Lower leg skin (tissue), 3 donors: ENCODE measurements at regions not wholly inside any gene's neighbourhood (a gene's known extent, or its start where the extent isn't known, plus 50 kb on each side); places are given as distances from the start of the nearest gene placed in this dataset.

ENCODE experiments used
- POLR2A ChIP-seq, 2 donors: fragments of 450-650 bp; IDR thresholded peaks; one replicate each; pipeline ENCODE4 v1.6.1; 2016 to 2017; ENCODE audit warnings: antibody characterized with exemption in 2 of 2, mild to moderate bottlenecking in 1 of 2, moderate library complexity in 1 of 2
- TF ChIP-seq, protein P1 (sequence below), 3 donors: fragments of 450-650 bp; IDR thresholded peaks; one replicate each; pipeline ENCODE4 v1.5.1; 2016; ENCODE audit warnings: antibody characterized with exemption in 3 of 3, mild to moderate bottlenecking in 3 of 3, moderate library complexity in 2 of 3

- TF ChIP-seq, protein P1, sequence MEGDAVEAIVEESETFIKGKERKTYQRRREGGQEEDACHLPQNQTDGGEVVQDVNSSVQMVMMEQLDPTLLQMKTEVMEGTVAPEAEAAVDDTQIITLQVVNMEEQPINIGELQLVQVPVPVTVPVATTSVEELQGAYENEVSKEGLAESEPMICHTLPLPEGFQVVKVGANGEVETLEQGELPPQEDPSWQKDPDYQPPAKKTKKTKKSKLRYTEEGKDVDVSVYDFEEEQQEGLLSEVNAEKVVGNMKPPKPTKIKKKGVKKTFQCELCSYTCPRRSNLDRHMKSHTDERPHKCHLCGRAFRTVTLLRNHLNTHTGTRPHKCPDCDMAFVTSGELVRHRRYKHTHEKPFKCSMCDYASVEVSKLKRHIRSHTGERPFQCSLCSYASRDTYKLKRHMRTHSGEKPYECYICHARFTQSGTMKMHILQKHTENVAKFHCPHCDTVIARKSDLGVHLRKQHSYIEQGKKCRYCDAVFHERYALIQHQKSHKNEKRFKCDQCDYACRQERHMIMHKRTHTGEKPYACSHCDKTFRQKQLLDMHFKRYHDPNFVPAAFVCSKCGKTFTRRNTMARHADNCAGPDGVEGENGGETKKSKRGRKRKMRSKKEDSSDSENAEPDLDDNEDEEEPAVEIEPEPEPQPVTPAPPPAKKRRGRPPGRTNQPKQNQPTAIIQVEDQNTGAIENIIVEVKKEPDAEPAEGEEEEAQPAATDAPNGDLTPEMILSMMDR (IDR thresholded peaks at IDR 0.05), result no peak
- TF ChIP-seq POLR2A (IDR thresholded peaks at IDR 0.05), result no peak
Measured at GRCh38 chr4:13166214-13166613, 317.9 kb downstream of the RAB28 start.
